GM12864 (cell line): ENCODE measurements at regions not wholly inside any gene's neighbourhood (a gene's known extent, or its start where the extent isn't known, plus 50 kb on each side); places are given as distances from the start of the nearest gene placed in this dataset.

Experiments used
- DNase-seq: peaks from one replicate; pipeline ENCODE4 v3.0.0-alpha.2; 2011; ENCODE audit warnings: low read depth
- H3K4me3 ChIP-seq: 2 replicates; pipeline ENCODE4 v1.5.1; 2011; ENCODE audit warnings: mild to moderate bottlenecking, low read depth, low read length, control low read depth
- CTCF ChIP-seq: IDR thresholded peaks from 2 replicates; pipeline ENCODE4 v1.5.1; 2011; ENCODE audit warnings: low read depth, mild to moderate bottlenecking, moderate library complexity, low read length, control low read depth, inconsistent platforms; ENCODE audit errors: missing control alignments

GRCh38 chr12:45585522-45586230 is 143.8 kb upstream of the ARID2 start:
- no peak for TF ChIP-seq CTCF
- DNase-seq: no peak

DNA sequence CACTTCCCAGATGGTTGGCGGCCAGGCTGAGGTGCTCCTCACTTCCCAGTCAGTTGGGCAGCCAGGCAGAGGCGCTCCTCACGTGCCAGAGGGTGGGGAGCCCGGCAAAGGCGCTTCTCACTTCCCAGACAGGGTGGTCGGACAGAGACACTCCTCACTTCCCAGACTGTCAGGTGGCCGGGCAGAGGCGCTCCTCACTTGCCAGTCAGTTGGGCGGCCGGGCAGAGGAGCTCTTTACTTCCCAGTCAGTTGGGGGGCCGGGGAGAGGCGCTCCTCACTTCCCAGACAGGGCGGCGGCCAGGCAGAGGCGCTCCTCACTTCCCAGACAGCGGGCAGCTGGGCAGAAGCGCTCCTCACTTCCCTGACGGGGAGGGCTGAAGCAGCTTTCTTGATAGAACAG is 143.0 kb upstream of the ARID2 start:
- H3K4me3 ChIP-seq: no peak overlapping the region
- DNase-seq: no peak
- no peak for TF ChIP-seq CTCF

More at GRCh38 chr12:45585522-45586230, 143.8 kb upstream of the ARID2 start:
- H3K4me3 ChIP-seq: no peak overlapping the region

DNA sequence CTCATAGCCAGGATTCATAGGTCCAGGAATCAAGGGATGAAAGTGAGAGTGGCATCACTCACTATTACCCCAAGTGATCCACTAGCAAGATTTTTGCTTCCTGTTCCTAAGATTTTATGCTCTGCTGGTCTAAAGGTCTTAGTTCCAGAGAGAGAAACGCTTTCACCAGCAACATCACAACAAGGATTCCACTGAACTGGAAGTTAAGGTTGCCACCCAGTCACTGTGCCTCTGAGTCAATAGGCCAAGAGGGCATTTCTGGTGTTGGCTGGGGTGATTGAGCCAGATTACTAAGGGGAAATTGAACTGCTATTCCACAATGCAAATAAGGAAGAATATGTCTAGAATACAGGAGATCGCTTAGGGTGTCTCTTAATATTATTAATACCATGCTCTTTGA is 142.5 kb upstream of the ARID2 start:
- no peak overlapping the region for H3K4me3 ChIP-seq
- no peak for DNase-seq
- TF ChIP-seq CTCF: no peak

DNA sequence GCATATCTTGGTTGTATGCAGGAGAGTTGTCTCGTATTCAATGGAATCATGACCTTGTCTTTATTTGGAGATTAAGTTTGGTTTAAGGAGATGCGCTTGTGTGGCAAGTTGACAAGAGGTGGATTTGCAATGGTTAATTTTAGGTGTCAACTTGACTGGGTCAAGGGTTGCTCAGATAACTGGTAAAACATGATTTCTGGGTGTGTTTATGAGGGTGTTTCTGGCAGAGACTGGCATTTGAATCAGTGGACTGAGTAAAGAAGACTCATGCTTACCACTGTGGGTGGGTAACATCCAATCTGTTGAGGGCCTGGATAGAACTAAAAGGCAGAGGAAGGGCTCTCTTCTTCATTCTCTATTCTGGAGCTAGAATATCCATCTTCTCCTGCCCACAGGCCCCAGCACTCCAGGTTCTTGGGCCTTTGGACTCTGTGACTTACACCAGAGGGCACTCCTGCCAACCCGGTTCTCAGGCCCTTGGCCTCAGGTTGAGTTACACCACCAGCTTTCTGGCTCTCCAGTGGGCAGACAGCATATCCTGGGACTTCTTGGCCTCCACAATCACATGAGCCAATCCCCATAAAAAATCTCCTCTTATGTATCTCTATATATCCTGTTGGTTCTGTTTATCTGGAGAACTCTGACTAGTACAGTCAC is 141.5 kb upstream of the ARID2 start:
- H3K4me3 ChIP-seq: no peak overlapping the region
- TF ChIP-seq CTCF: no peak
- no peak for DNase-seq

GRCh38 chr12:45590646-45591045 is 138.9 kb upstream of the ARID2 start:
- no peak overlapping the region for H3K4me3 ChIP-seq
- TF ChIP-seq CTCF: no peak
- no peak for DNase-seq

DNA sequence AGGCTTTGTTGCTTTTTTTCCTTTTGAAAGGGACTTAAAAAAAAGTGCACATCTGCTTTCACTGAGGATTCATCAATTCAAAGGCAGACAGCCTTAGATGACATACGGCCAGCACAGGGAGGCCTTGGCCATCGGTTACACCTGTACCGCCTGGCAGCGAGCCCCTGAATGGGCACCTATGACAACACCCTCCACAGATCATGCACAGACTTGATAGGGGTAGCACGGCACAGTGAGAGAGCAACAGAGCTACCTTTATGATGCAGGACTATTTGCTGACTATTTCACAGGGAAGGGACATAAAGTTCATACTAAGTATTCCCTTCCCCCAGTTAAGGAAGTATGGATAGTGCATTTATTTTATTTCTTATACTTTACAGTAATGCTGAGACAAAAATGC is 137.9 kb upstream of the ARID2 start:
- DNase-seq: no peak
- H3K4me3 ChIP-seq: no peak overlapping the region
- no peak for TF ChIP-seq CTCF

DNA sequence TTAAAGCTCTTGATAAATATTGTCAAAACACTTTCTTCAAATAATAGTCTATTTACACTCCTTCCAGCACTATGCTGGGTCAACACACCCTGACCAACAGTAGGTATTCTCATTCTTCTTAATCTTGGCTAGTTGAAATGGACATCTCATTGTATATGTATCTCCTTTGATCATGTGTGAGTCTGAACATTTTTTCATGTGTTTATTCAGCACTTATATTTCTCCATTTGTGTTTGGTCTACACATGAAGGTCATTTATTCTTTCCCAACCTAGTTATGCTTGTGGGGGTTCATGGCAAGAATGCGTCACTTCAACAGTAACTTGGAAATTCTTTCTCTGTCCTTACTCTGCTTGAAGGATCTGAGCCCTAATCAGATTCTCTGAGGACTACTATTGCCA is 133.1 kb upstream of the ARID2 start:
- H3K4me3 ChIP-seq: no peak overlapping the region
- no peak for TF ChIP-seq CTCF
- DNase-seq: no peak
